Lower leg skin (tissue), 4 donors: ENCODE measurements at regions not wholly inside any gene's neighbourhood (a gene's known extent, or its start where the extent isn't known, plus 50 kb on each side); places are given as distances from the start of the nearest gene placed in this dataset.

Experiments used
- DNase-seq, 2 donors: peaks; one replicate each; pipeline ENCODE4 v3.0.0-alpha.2; 2019; ENCODE audit warnings: low spot score in 2 of 2
- H3K4me3 ChIP-seq: fragments of 200-600 bp; sonication (generic); 2 replicates; pipeline ENCODE4 v1.5.1; 2017; ENCODE audit warnings: mild to moderate bottlenecking, low read depth; ENCODE audit not compliant: poor library complexity, severe bottlenecking
- POLR2A ChIP-seq, 2 donors: fragments of 450-650 bp; IDR thresholded peaks; one replicate each; pipeline ENCODE4 v1.6.1; 2016 to 2017; ENCODE audit warnings: antibody characterized with exemption in 2 of 2, mild to moderate bottlenecking in 1 of 2, moderate library complexity in 1 of 2
- WGBS, 2 donors: methylation state at CpG; one replicate each; pipeline ENCODE4 v1.1.5; 2018; 5-methylcytosine and 5-hydroxymethylcytosine counted together
- intact Hi-C: fragments of 100-400 bp; cut with DNase I; formaldehyde crosslinking; loops from one replicate; pipeline ENCODE4 v1.15.0; 2023; ENCODE audit warnings: low total_unique reads
- TF ChIP-seq, protein P1 (sequence below), 3 donors: fragments of 450-650 bp; IDR thresholded peaks; one replicate each; pipeline ENCODE4 v1.5.1; 2016; ENCODE audit warnings: antibody characterized with exemption in 3 of 3, mild to moderate bottlenecking in 3 of 3, moderate library complexity in 2 of 3

GRCh38 chr18:39481281-39481680, 1915.7 kb upstream of the CELF4 start:
- 32 to 44% methylated on average over 4 of the region's 4 CpGs for WGBS, 2 donors
- DNase-seq: no peak
- intact Hi-C loops: no loop called here
- TF ChIP-seq POLR2A (IDR thresholded peaks at IDR 0.05): no peak
- TF ChIP-seq, protein P1, sequence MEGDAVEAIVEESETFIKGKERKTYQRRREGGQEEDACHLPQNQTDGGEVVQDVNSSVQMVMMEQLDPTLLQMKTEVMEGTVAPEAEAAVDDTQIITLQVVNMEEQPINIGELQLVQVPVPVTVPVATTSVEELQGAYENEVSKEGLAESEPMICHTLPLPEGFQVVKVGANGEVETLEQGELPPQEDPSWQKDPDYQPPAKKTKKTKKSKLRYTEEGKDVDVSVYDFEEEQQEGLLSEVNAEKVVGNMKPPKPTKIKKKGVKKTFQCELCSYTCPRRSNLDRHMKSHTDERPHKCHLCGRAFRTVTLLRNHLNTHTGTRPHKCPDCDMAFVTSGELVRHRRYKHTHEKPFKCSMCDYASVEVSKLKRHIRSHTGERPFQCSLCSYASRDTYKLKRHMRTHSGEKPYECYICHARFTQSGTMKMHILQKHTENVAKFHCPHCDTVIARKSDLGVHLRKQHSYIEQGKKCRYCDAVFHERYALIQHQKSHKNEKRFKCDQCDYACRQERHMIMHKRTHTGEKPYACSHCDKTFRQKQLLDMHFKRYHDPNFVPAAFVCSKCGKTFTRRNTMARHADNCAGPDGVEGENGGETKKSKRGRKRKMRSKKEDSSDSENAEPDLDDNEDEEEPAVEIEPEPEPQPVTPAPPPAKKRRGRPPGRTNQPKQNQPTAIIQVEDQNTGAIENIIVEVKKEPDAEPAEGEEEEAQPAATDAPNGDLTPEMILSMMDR (IDR thresholded peaks at IDR 0.05): no peak
- H3K4me3 ChIP-seq: no peak overlapping the region

DNA sequence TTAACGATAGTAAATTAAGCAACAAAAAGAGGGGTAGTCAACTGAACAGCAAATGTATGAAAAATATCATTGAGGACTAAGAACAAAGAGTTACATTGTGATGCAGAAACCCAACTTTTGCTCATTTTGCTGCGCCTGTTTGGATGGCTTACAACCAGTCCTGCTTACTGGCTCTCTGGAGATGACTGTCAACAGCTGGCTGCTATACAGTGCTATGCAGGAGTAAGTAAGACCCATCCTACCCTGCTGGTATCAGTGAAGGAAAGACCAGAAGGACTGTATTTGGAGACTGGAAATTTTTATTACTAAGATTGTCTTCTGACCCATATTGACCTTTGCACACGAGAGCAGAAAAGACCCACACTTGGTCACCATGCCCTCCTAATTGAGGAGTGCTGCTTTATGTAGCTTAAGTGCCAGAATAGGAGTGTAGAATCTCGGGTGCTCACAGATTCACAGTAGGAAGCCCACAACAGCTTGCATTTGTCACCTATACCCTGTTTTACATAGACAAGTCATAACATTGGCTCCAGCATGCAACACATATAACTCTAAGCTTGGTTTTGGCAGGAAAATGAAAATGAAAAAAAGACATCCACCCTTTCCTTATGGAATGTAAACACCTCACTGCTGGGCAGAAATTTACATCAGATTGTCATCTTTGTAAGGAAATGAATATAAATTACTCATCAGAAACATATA, 1915.0 kb upstream of the CELF4 start:
- WGBS, 2 donors: 64 to 67% methylated on average over 4 of the region's 4 CpGs
- no peak overlapping the region for H3K4me3 ChIP-seq
- DNase-seq: no peak
- intact Hi-C loops: no loop called here
- TF ChIP-seq, protein P1 (IDR thresholded peaks at IDR 0.05): no peak
- TF ChIP-seq POLR2A (IDR thresholded peaks at IDR 0.05): no peak

DNA sequence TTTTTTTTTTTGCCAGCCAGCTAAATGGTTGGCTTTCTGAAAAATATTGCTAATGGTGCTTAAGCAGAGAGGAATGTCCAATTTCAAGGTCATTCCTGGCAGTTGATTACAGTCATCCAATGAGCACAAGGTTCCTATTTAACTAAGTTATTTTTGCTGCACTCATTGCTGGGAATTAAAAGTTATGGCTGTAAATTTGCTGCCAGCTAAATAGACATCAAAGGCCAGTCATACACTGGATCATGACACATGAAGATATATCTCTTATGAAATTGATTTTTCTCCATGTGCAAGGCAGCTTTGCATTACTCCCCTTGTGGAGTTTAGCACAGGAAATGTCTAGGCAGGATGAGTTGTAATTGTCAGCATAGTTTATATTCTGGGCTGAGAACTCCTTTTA, 1898.4 kb upstream of the CELF4 start:
- TF ChIP-seq, protein P1 (IDR thresholded peaks at IDR 0.05): no peak
- TF ChIP-seq POLR2A (IDR thresholded peaks at IDR 0.05): no peak
- DNase-seq: no peak
- no peak overlapping the region for H3K4me3 ChIP-seq
- intact Hi-C loops: no loop called here

DNA sequence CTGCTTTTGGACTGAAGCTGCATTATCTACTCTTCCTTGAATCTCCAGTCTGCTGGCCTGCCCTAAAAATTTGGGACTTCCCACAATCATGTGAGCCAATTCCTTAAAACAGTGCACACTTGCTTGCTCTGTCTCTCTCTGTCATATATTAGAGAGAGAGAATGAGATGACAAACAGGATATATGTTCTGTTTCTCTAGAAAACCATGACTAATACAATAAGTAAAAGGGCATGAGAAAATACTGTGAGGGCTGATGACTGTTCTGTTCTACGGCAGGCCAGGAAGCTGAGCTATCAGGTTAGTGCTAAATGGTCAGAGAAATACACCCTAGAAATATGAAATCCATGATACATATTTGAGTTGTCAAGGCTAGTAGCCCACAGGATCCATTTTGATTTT, 1896.8 kb upstream of the CELF4 start:
- TF ChIP-seq, protein P1 (IDR thresholded peaks at IDR 0.05): no peak
- TF ChIP-seq POLR2A (IDR thresholded peaks at IDR 0.05): no peak
- WGBS, 2 donors: 73 to 84% methylated on average over 1 of the region's 1 CpG
- intact Hi-C loops: no loop called here
- H3K4me3 ChIP-seq: no peak overlapping the region
- DNase-seq: no peak

- TF ChIP-seq, protein P1 (IDR thresholded peaks at IDR 0.05): no peak
- TF ChIP-seq POLR2A (IDR thresholded peaks at IDR 0.05): no peak
- no peak overlapping the region for H3K4me3 ChIP-seq
- intact Hi-C loops: no loop called here
- no peak for DNase-seq
Measured at GRCh38 chr18:39460136-39460535, 1894.5 kb upstream of the CELF4 start.

GRCh38 chr18:39455285-39455684, 1889.7 kb upstream of the CELF4 start:
- H3K4me3 ChIP-seq: no peak overlapping the region
- intact Hi-C loops: no loop called here
- DNase-seq: no peak
- no peak for TF ChIP-seq POLR2A (IDR thresholded peaks at IDR 0.05)
